Adipocyte (in vitro differentiated cells): ENCODE measurements at regions not wholly inside any gene's neighbourhood (a gene's known extent, or its start where the extent isn't known, plus 50 kb on each side); places are given as distances from the start of the nearest gene placed in this dataset.
"Not testable (repeated sequence)": the region's sequence is repeated elsewhere in the genome, so short reads cannot be mapped to it uniquely, and the experiment has no call there.

ENCODE experiments used
- DNase-seq: peaks from one replicate; pipeline ENCODE4 v3.0.0-alpha.2; 2015; ENCODE audit warnings: low read depth
- H3K27me3 ChIP-seq: replicated peaks from 2 replicates; pipeline ENCODE4 v1.7.0; 2013; ENCODE audit warnings: mild to moderate bottlenecking, low read length, moderate library complexity; ENCODE audit not compliant: control insufficient read depth, insufficient read depth
- H3K36me3 ChIP-seq: 2 replicates; pipeline ENCODE4 v1.7.0; 2013; ENCODE audit warnings: low read length, mild to moderate bottlenecking, moderate library complexity; ENCODE audit not compliant: control insufficient read depth, insufficient read depth, severe bottlenecking
- H3K4me1 ChIP-seq: 2 replicates; pipeline ENCODE4 v1.7.0; 2013; ENCODE audit warnings: mild to moderate bottlenecking, low read length, moderate library complexity; ENCODE audit not compliant: control insufficient read depth, insufficient read depth
- H3K4me3 ChIP-seq: 2 replicates; pipeline ENCODE4 v1.7.0; 2013; ENCODE audit warnings: mild to moderate bottlenecking, low read length, moderate library complexity
- H3K9ac ChIP-seq: 2 replicates; pipeline ENCODE4 v1.7.0; 2013; ENCODE audit warnings: mild to moderate bottlenecking, low read length, moderate library complexity
- H3K9me3 ChIP-seq: 2 replicates; pipeline ENCODE4 v1.7.0; 2013; ENCODE audit warnings: mild to moderate bottlenecking, low read length, moderate library complexity; ENCODE audit not compliant: control insufficient read depth

DNA sequence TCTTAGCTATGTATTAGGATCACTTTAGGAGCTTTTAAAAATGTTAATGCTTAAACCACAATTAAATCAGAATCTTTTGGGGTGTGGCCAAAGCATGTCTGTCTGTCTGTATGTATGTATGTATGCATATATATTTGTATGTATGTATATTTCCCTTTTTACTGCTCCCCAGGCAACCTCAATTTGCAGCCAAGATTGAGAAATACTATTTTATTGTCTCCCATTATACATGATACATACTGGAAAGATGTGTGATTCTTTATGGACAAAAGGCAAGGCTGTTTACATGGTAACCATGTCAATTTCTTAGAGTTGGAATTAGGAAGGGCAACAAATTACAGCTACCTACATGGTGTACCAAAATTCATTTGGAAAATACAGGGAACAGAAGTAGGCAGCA, 783.6 kb downstream of the ETS1 start:
- H3K27me3 ChIP-seq, result peaks cover 4% of the 10 kb centered on the region
- no peaks in the 10 kb centered on the region for H3K9me3 ChIP-seq
- DNase-seq, result no peak
- no peak overlapping the region for H3K9ac ChIP-seq
- no peaks in the 10 kb centered on the region for H3K36me3 ChIP-seq
- H3K4me3 ChIP-seq, result no peak overlapping the region
- no peaks in the 10 kb centered on the region for H3K4me1 ChIP-seq

DNA sequence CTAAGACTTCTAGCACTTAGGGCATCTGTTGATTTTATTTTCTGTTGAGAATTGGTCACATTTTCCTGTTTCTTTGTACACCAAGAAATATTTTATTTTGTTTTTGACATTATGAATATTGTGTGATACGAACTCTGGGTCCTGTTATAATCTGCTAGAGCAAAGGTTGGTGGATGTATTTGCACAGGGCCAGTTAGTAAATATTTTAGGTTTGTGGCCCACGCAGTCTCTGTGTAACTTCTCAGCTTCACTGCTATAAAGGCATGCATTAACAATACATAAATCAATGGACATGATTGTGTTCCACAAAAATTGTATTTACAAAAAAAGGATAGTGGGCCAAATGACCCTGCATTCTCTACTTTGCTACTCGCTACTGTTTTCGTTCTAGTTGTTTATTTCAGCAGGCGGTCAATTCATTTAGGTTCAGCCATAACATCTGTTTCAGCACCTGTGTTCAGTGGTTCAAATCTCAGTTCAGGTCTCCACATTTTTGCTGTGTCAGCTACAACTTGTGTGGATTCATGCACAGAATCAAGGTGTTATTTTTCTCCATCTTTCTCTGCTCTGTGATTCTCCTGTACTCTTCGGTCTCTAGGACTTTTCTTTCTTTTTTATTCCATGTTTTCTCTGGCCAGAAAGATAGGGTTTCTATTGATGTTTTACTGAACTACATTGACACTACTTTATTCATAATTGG, 786.2 kb downstream of the ETS1 start:
- Histone ChIP-seq H3K4me1 (no peaks in the 10 kb centered on the region), H3K36me3 (no peaks in the 10 kb centered on the region), H3K27me3 (peaks cover 4% of the 10 kb centered on the region), H3K4me3 (no peak overlapping the region), H3K9ac (no peak overlapping the region), H3K9me3 (no peaks in the 10 kb centered on the region)
- DNase-seq, result no peak

DNA sequence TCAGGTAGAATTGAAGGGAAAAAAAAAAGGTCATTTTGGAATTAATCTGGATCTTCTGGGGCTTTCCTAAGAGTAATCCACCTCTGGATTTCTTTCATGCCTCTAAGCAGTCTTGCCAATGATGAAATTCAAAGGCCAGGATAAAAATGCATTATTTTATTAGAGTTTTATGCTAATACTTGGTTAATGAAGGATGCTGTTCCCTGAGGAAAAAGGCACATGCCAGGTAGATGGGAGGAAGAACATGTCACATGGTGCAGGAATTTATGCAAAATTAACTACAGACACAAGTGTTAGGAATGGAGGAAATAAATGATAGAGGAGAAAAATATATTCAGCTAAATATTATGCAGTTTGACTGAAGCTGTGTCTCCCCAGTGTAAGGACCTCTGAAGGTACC, 792.0 kb downstream of the ETS1 start:
- Histone ChIP-seq H3K9me3 (no peaks in the 10 kb centered on the region), H3K4me1 (no peaks in the 10 kb centered on the region), H3K27me3 (no peaks in the 10 kb centered on the region), H3K36me3 (no peaks in the 10 kb centered on the region), H3K4me3 (no peak overlapping the region), H3K9ac (no peak overlapping the region)
- DNase-seq, result no peak

DNA sequence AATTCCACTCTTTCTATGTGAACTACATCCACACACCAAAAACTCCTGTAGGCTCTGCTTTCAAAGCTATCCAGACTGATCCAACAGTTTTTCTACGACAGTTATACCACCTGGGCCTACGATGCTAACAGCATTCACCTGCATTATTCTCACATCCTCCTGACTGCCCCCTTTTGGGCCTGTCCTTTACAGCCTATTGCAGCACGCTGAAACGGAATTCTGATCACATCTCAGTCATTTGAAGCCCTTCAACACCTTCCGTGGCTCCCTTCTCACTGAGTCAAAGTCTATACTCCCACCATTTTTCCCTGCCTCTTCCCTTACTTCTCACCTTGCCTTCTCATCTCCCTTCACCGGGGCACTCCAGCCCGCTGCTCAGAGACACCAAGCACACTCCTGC, 791.3 kb upstream of the KIRREL3 start:
- Histone ChIP-seq H3K4me3 (no peak overlapping the region), H3K27me3 (no peaks in the 10 kb centered on the region), H3K4me1 (no peaks in the 10 kb centered on the region), H3K9ac (no peak overlapping the region), H3K9me3 (no peaks in the 10 kb centered on the region), H3K36me3 (no peaks in the 10 kb centered on the region)
- DNase-seq, result no peak

DNA sequence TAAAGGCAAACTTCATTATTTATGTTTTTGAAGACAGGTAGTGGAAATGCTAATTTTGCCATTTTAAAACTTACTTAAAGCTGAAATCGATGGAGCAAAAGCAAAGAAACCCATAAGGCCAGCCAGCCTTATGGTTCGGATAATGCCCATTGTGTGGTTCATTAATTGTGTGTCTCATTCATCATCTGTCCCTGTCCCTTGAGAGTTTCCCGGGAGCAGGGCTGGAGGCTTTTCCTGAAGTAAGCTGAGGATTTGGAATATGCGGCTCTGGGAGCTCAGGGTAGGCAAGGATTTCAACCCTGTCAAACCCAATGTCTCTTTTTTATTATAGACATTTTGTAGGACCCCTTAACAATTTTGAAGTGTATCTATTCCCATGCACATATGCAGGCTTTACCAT, 790.0 kb upstream of the KIRREL3 start:
- no peaks in the 10 kb centered on the region for H3K4me1 ChIP-seq
- no peak overlapping the region for H3K4me3 ChIP-seq
- DNase-seq, result no peak
- no peak overlapping the region for H3K9ac ChIP-seq
- H3K9me3 ChIP-seq, result no peaks in the 10 kb centered on the region
- no peaks in the 10 kb centered on the region for H3K36me3 ChIP-seq
- H3K27me3 ChIP-seq, result no peaks in the 10 kb centered on the region

DNA sequence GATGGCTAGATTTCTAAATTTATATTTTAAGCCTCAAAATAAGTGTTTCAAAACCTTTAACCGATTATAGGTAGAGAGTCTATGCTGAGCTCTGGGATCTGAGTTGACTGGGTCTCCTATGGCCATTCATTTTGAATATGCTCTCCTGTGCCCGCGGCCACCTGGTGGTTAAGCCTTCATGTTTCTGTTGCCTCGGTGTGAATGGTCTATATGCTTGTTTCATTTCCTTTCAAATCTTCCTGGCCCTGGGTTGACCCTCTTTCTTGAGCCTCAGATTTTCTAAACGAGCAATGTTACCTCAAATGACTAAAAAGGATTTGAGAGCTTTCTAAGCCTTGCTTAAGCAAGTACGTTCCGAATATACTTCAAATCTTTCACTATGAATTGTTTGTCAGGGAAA, 789.4 kb upstream of the KIRREL3 start:
- Histone ChIP-seq H3K36me3 (no peaks in the 10 kb centered on the region), H3K9me3 (no peaks in the 10 kb centered on the region), H3K27me3 (no peaks in the 10 kb centered on the region), H3K4me3 (no peak overlapping the region), H3K4me1 (no peaks in the 10 kb centered on the region), H3K9ac (no peak overlapping the region)
- DNase-seq, result peak; percentile 1

DNA sequence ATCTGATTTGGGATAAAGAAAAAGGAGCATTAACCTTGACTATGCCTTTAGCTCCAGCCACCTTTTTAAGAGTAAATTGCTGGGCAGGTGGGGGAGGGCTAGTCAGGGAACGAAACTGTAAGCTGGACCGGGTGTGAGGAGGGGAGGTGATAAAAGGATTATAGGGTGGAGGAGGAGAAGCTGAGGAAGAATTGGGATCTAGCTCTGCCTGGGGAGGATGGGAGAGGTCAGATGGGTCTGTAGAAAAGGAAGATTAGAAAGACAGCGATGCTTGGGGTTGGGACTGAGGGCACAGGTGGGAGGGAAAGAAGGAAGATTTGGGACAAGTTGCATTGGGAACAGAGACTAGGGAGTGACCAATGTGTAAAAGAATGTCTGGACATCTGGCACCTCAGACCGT, 772.4 kb upstream of the KIRREL3 start:
- not testable (repeated sequence) for H3K4me3 ChIP-seq, H3K4me1 ChIP-seq, H3K9me3 ChIP-seq, DNase-seq, H3K27me3 ChIP-seq, H3K9ac ChIP-seq, H3K36me3 ChIP-seq

DNA sequence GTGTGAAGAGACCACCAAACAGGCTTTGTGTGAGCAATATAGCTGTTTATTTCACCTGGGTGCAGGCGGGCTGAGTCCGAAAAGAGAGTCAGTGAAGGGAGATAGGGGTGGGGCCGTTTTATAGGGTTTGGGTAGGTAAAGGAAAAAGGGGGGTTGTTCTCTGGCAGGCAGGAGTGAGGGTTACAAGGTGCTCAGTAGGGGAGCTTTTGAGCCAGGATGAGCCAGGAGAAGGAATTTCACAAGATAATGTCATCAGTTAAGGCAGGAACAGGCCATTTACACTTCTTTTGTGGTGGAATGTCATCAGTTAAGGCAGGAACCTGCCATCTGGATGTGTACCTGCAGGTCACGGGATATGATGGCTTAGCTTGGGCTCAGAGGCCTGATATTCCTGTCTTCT, 768.4 kb upstream of the KIRREL3 start:
- not testable (repeated sequence) for H3K27me3 ChIP-seq, H3K36me3 ChIP-seq, DNase-seq, H3K4me1 ChIP-seq, H3K9me3 ChIP-seq, H3K9ac ChIP-seq, H3K4me3 ChIP-seq

DNA sequence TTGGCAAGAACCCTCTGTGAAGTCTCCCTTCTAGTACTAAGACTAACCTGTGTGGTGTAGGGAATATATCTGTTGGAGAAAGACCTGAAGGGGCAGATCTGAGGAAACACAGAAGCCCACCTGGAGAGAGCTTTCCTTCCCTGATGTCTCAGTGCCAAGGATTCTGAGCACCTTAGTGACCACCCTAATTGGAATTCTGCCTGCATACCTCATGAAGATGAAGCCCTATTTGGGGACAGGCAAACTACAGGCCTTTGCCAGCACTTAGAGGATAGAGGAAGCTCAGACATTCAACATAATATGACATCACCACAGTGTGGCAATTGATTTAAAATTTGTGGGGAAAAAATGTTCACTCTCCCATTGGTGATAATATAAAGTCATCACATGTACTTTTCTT, 766.2 kb upstream of the KIRREL3 start:
- H3K36me3 ChIP-seq, result no peaks in the 10 kb centered on the region
- no peaks in the 10 kb centered on the region for H3K4me1 ChIP-seq
- no peak overlapping the region for H3K9ac ChIP-seq
- no peak for DNase-seq
- H3K27me3 ChIP-seq, result no peaks in the 10 kb centered on the region
- H3K9me3 ChIP-seq, result no peaks in the 10 kb centered on the region
- H3K4me3 ChIP-seq, result no peak overlapping the region

DNA sequence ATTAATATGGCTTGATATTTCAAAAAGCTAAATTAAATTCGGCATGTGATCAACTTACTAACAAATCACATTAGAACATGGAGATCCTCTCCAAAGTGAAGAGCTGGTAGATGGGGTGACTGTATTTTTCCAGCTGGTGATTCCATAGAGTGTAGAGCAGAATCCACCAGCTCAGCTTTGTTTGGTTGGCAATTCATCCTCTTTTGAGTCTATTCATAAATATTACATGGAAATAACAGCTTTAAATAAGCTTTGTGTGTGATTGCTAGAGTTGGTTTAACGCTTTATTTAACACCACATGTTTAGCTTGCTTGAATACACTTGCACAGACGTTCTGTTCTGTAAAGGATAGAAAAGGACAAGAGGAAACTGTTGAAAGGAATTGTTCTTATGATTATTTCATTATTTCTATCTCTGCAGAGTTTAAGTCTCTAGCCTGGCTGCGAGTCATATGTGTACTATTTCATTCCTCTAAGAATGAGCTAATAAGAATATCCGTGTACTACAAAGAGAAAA, 738.3 kb upstream of the KIRREL3 start:
- Histone ChIP-seq H3K27me3 (no peaks in the 10 kb centered on the region), H3K36me3 (no peaks in the 10 kb centered on the region), H3K4me1 (no peaks in the 10 kb centered on the region), H3K4me3 (no peak overlapping the region), H3K9me3 (no peaks in the 10 kb centered on the region), H3K9ac (no peak overlapping the region)
- no peak for DNase-seq

DNA sequence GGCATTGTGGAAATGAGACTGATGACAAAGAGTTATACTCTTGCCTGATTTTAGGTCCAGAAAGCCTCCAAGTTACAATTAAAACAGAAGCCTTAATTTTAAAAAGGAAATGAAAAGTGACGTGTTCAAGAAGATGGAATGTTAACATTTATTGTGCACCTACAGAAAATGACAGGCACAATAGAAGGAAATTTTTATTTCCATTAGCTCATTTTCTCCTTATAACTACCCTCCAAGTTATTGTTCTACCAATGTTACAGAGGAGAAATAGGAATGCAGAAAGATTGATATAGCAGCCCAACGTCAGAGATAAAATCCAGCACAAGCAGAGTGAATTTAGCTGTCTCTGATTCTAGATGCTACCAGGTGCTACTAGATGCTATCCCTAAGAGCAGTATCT, 736.9 kb upstream of the KIRREL3 start:
- Histone ChIP-seq H3K4me3 (no peak overlapping the region), H3K9ac (no peak overlapping the region), H3K27me3 (no peaks in the 10 kb centered on the region), H3K9me3 (no peaks in the 10 kb centered on the region), H3K4me1 (no peaks in the 10 kb centered on the region), H3K36me3 (no peaks in the 10 kb centered on the region)
- DNase-seq, result no peak

DNA sequence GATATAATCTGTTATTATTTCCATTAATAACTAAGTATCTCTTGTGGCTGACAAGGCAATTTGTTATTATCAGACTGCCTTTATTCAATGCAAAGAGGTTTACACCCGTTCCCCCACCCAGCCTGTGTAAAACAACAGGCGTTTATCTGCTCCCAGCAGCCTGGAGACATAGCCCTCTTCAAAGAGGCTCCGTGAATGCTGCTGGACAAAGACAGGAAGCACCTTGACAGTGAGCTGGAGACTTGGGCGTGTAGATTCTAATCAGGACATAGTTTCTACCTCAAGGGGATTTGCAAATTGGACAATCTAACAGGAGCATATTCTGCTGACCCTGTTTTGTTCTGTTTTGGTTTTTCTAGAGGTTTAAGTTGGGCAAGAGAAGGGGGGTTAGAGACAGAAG, 733.0 kb upstream of the KIRREL3 start:
- Histone ChIP-seq H3K9ac (no peak overlapping the region), H3K4me3 (no peak overlapping the region), H3K36me3 (no peaks in the 10 kb centered on the region), H3K27me3 (no peaks in the 10 kb centered on the region), H3K9me3 (no peaks in the 10 kb centered on the region), H3K4me1 (no peaks in the 10 kb centered on the region)
- DNase-seq, result no peak
